ENCODE measurements at regions not wholly inside any gene's neighbourhood (a gene's known extent, or its start where the extent isn't known, plus 50 kb on each side); places are given as distances from the start of the nearest gene placed in this dataset.
A peak's percentile ranks its signal among the peaks of the same experiment; 100 is the strongest.

GRCh38 chr14:22265319-22266141, 323.5 kb downstream of the DAD1 start:
- H2AFZ ChIP-seq (replicated peaks; ENCODE audit: low read length, poor library complexity): peak overlapping the region; percentile 80
- H3K9ac ChIP-seq (ENCODE audit: low read depth, low read length): no peak overlapping the region
- H2BK120ac ChIP-seq (ENCODE audit: low read depth, low read length): peak overlapping the region; percentile 90
- H3K18ac ChIP-seq (ENCODE audit: low read depth, low read length): 0 out of 2 replicates have a peak overlapping the region, but pooled peaks have one; percentile 49
- H3K4me1 ChIP-seq (ENCODE audit: control insufficient read depth, insufficient read depth, low read length): peaks cover 7% of the 10 kb centered on the region
- H3K27ac ChIP-seq (ENCODE audit: insufficient read depth, low read length): peak overlapping the region; percentile 39; the same call in 1 of the 2 replicates
- H2AK9ac ChIP-seq (replicated peaks; ENCODE audit: low read depth, low read length, poor library complexity): peak overlapping the region; percentile 51
- peak overlapping the region; percentile 89 for H2BK20ac ChIP-seq (ENCODE audit: low read depth, low read length)
- peak overlapping the region; percentile 16 for H2BK5ac ChIP-seq (ENCODE audit: low read depth, low read length, poor library complexity, severe bottlenecking)
- peak overlapping the region; percentile 90; the same call in 1 of the 2 replicates for H3K23ac ChIP-seq (ENCODE audit: low read depth, low read length)
- H2AK5ac ChIP-seq (ENCODE audit: low read depth, low read length): peak overlapping the region; percentile 53; the same call in 1 of the 2 replicates
- WGBS, 2 experiments (ENCODE audit: extremely low coverage in 2 of 2, insufficient read length in 1 of 2): no CpG with 5 or more reads among the region's 8 CpGs
- no peak overlapping the region for H3K4me3 ChIP-seq (ENCODE audit: insufficient read depth, low read depth, low read length)
- peak overlapping the region; percentile 46; the same call in 1 of the 2 replicates for H4K5ac ChIP-seq (ENCODE audit: low read depth, low read length)
- no peaks in the 10 kb centered on the region for H3K79me1 ChIP-seq (ENCODE audit: low read depth in 1 of 2, low read length in 2 of 2)
- in situ Hi-C loops (cut with MboI; ENCODE audit: low sequenced_read_pairs): no loop called here
- H4K8ac ChIP-seq (ENCODE audit: low read depth in 2 of 2, low read length in 2 of 2): peak overlapping the region in 1 of 2 experiments; percentile 78; a peak in 2 of 4 replicates
- H4K91ac ChIP-seq (ENCODE audit: insufficient read depth, low read depth, low read length): peak overlapping the region; percentile 79
- H2BK15ac ChIP-seq (ENCODE audit: low read depth, low read length): peak overlapping the region; percentile 68; the same call in 1 of the 3 replicates
- no peak overlapping the region for H3K56ac ChIP-seq (ENCODE audit: extremely low read depth, insufficient read depth, low read length)
- intact Hi-C loops (cut with micrococcal nuclease): no loop called here
- BruUV-seq (replicated peaks): no TSS peak
- no peaks in the 10 kb centered on the region for H3K9me3 ChIP-seq (ENCODE audit: control insufficient read depth, insufficient read depth, low read length)
- dilution Hi-C loops (cut with HindIII; ENCODE audit: low sequenced_read_pairs, unreplicated experiment): no loop called here
- no peak for TF ChIP-seq USF2 (IDR thresholded peaks at IDR 0.05; ENCODE audit: low read depth, low read length)
- no peak for TF ChIP-seq CEBPB (IDR thresholded peaks at IDR 0.05; ENCODE audit: low read depth, low read length)
- TF ChIP-seq RCOR1 (IDR thresholded peaks at IDR 0.05; ENCODE audit: insufficient replicate concordance, low read length): no peak
- no peak for TF ChIP-seq MXI1 (IDR thresholded peaks at IDR 0.05; ENCODE audit: borderline replicate concordance, low read depth, low read length)
- no peak for TF ChIP-seq MAZ (IDR thresholded peaks at IDR 0.05; ENCODE audit: borderline replicate concordance, low read depth, low read length)
- TF ChIP-seq CTCF (conservative IDR thresholded peaks at IDR 0.05; ENCODE audit: low read depth, low read length): 0 out of 2 replicates have a peak, but pooled peaks have one; percentile 19
- TF ChIP-seq RFX5 (IDR thresholded peaks at IDR 0.05; ENCODE audit: low read depth, low read length): no peak
- no peak for TF ChIP-seq SMC3 (IDR thresholded peaks at IDR 0.05; ENCODE audit: low read depth, low read length)
- peak overlapping the region; percentile 87 for H3K4ac ChIP-seq (ENCODE audit: low read depth, low read length)
- ChIA-PET CTCF (interaction anchor here (0.8 kb wide), 1 partner anchor 11 kb away, joined by 4 read pairs; no protein-coding TSS in a partner anchor), POLR2A (ENCODE audit: unreplicated experiment) (interaction anchor here (0.6 kb wide), 1 partner anchor 20 kb away, joined by 3 read pairs; no protein-coding TSS in a partner anchor)
- peaks cover 12% of the 10 kb centered on the region for H3K9me1 ChIP-seq (ENCODE audit: insufficient read depth, low read length)
- ATAC-seq (ENCODE audit: low read depth) (peak; percentile 74), DNase-seq (peak; percentile 39)
- no peaks in the 10 kb centered on the region for H3K27me3 ChIP-seq (ENCODE audit: control insufficient read depth, insufficient read depth, low read length)
- H3K4me2 ChIP-seq (ENCODE audit: low read depth, low read length): peak overlapping the region; percentile 14; the same call in 1 of the 2 replicates
- no peaks in the 10 kb centered on the region for H3K36me3 ChIP-seq (ENCODE audit: control insufficient read depth, insufficient read depth, low read length)
- H3K14ac ChIP-seq (replicated peaks; ENCODE audit: low read depth, low read length): peak overlapping the region; percentile 94
- H4K20me1 ChIP-seq (ENCODE audit: insufficient read depth, low read length): no peaks in the 10 kb centered on the region

Measured in IMR-90 (cell line).